AG10803 (cell line): ENCODE measurements at regions not wholly inside any gene's neighbourhood (a gene's known extent, or its start where the extent isn't known, plus 50 kb on each side); places are given as distances from the start of the nearest gene placed in this dataset.

Experiments
- DNase-seq: peaks from one replicate; pipeline ENCODE4 v3.0.0; 2010; ENCODE audit warnings: low read depth
- H3K4me3 ChIP-seq: 2 replicates; pipeline ENCODE4 v1.5.1; 2011; ENCODE audit warnings: mild to moderate bottlenecking, low read length, control low read depth
- TF ChIP-seq, protein P1 (sequence below): conservative IDR thresholded peaks from 2 replicates; pipeline ENCODE4 v1.5.1; 2011; ENCODE audit warnings: mild to moderate bottlenecking, low read length, control low read depth, inconsistent platforms

DNA sequence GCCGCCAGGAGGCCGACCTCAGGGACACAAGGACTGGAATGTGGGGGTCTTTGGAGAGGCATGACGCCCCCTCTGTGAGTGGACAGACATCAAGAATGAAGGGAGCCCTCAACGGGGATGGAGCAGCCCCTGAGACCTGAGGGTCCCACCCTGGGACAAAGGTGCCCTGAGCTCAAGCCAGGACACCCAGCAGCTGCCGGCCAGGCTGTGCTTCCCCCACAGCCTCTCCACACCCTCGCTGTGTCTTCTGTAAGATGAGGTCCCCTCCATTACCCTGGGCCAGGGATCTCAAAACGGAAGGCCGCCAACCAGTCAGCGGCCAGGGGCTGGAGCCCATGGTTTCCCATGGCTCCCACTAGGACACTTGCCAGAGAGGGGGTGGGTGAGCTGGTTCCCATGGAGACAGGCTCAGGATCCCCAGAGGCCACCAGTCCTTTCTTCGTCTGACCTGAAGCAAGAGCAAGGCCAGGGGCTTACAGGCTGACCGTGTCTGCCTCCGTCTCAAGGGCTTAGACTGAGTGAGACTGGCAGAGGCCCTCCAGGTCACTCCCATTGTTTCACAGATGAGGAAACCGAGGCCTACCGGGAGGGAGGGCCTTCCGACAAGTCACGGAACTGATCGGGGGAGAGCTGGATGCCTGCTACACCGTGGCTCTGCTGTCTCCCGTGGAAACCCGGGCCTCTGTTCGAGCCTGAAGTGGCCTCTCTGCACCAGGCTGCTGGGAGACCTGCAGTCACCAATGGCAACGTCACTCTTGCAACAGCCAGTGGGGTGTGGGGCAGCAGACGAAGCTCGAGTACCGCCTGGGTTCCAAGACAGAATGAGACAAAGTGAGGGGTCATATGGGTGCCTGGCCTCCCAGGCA, 91.7 kb upstream of the DIO3 start:
- no peak for DNase-seq

DNA sequence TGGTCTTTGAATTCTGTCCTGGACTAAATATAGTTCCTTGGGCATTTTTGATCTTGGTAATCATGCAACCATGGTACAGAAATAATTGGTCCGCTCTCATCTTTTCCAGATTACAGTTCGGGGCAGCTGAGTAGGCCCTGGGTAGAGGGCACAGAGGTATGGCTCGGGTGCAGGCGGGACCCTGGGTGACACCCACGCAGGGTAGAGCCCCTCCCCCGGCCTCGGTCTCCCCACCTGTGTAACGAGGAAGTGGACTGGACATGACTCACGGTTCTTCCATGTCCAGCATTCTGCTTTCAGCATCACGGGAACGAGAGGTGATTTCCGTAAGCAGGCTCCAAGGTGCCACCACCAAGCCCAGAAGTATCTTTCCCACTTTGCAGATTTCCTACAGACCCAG, 91.0 kb upstream of the DIO3 start:
- no peak for DNase-seq
- TF ChIP-seq, protein P1, sequence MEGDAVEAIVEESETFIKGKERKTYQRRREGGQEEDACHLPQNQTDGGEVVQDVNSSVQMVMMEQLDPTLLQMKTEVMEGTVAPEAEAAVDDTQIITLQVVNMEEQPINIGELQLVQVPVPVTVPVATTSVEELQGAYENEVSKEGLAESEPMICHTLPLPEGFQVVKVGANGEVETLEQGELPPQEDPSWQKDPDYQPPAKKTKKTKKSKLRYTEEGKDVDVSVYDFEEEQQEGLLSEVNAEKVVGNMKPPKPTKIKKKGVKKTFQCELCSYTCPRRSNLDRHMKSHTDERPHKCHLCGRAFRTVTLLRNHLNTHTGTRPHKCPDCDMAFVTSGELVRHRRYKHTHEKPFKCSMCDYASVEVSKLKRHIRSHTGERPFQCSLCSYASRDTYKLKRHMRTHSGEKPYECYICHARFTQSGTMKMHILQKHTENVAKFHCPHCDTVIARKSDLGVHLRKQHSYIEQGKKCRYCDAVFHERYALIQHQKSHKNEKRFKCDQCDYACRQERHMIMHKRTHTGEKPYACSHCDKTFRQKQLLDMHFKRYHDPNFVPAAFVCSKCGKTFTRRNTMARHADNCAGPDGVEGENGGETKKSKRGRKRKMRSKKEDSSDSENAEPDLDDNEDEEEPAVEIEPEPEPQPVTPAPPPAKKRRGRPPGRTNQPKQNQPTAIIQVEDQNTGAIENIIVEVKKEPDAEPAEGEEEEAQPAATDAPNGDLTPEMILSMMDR = no peak
- no peak overlapping the region for H3K4me3 ChIP-seq

More for the DNA sequence above, 91.7 kb upstream of the DIO3 start:
- TF ChIP-seq, protein P1 = no peak
- no peak overlapping the region for H3K4me3 ChIP-seq

DNA sequence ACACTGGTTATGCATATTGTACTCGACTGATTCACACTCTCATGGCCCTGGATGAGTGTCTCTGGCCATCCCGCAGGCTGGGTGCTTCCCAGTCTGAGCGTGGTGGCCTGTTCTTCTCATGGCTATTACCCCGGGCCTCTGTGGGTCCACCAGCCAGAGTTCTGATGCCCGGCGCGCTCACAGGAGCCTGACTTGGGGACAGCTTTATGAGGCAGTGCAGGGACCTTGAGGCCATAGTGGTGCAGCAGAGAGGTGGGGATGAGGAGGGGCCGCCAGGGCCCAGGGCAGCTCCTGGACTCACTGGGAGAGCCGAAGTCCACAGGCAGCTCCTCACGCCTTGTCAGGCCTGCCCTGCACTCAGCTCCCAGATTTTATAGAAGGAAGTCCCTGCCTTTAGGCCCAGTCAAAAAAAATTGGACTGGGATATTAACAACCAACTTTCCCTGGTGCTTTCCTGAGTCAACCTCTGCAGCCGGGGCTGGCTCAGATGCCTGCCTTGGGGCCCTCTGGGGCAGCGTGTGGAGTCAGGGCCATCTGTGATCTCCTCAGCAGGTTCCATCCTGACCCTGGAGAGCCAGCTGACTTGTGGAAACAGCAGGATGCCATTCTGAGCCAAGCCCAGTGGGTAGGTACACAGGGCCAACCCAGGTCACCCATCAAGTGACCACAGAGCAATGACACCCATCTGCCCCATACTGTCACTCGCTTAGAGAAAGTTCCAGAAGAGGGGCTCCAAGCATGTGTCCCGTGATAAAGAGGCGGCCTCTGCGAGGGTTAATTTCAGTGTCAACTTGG, 89.4 kb upstream of the DIO3 start:
- no peak overlapping the region for H3K4me3 ChIP-seq
- TF ChIP-seq, protein P1 = no peak
- no peak for DNase-seq

DNA sequence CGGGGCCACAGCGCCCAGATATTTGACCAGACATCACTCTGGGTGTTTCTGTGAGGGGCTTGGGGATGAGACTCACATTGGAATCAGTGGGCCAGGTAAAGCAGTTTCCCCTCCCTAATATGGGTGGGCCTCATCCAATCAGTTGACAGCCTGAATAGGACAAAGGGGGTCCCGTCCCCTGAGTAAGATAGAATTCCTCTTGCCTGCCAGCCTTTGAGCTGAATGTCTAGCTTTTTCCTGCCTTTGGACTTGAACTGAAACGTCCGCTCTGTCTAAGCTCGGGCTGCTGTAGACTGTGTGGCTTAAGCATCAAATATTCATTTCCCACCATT, 88.8 kb upstream of the DIO3 start:
- no peak for DNase-seq
- H3K4me3 ChIP-seq = no peak overlapping the region
- TF ChIP-seq, protein P1 = no peak

DNA sequence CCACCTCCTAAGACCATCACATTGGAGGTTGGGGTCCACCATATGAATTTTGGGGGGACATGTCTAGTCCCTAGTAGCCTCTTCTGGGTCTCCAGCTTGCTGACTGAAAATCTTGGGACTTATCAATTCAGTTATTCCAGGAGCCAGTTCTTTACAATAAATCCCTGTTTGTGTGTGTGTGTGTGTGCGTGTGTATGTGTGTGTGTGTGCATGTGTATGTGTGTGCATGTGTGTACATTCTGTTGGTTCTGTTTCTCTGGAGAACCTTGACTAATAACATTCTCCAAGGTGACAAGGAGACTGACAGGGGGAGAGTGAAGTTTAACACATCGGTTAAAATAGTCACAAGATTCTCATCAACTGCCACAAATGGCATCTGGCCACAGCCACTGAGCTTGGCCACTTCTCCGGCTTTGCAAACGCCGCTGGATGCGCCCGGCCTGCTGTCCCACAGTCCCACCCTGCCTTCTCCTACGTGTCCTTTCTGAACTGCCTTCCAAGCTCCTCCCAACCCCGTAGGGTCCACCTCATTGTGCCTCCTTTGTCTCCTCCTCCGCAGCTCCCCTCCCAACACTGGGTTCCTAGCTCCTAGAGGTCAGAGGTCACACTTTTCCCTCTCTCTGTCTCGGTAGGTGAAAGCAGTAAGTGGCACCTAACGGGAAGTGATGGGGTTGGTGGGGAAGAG, 88.1 kb upstream of the DIO3 start:
- DNase-seq = no peak
- TF ChIP-seq, protein P1 = no peak
- no peak overlapping the region for H3K4me3 ChIP-seq

DNA sequence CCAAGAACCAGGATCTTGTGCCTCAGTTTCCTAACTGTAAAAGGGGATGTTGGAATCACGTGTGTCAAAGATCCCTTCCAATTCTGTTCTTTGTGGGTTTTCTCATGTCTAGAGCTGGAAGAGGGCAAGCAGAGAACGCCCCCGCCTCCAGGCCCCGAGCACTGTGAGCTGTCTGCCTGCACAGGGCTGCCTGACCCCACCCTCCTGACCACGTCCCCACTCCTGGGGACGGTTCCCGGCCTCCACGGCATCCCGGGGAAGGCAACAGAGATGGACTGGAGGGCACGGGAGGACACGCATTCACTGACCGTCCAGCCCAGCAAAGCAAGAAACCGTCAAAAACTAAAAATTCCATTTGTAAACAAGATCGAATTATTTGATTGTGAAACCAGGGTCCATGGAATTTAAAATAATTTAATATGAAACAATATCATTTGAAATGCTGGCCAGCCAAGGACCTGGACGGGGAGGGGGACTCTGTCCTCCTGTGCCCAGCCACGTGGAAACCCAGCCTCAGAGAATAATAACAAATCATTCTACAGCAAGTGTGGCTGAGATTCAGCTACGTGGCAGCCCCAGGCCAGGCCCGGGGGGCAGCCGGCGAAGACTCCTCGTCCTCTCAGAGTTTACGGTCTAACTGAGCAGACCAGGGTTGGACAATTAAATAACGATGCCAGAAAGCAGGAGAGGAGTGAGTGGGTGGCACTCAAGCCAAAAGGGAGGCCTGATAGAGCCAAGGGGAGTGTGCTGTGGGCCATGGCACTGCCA, 87.3 kb upstream of the DIO3 start:
- TF ChIP-seq, protein P1 = no peak
- H3K4me3 ChIP-seq = no peak overlapping the region
- DNase-seq = no peak
